IMR-90 (cell line): ENCODE measurements at regions not wholly inside any gene's neighbourhood (a gene's known extent, or its start where the extent isn't known, plus 50 kb on each side); places are given as distances from the start of the nearest gene placed in this dataset.

Experiments
- ATAC-seq: fragments of 200-7000 bp; cut with Tn5 transposase; 2 replicates; pipeline ENCODE4 v1.9.1; 2020; ENCODE audit warnings: low read depth, mild to moderate bottlenecking, moderate library complexity
- BruUV-seq: library from RNA; stranded (reverse); fragments of 400-500 nt; replicated peaks from 2 replicates; lab custom pipeline; 2021; lab: Mats Ljungman, UMichigan
- CTCF ChIA-PET: fragments of 300-600 bp; formaldehyde crosslinking; extraction: SDS; loops from one replicate; lab custom pipeline; 2021; ENCODE audit warnings: antibody characterized with exemption; lab: Yijun Ruan, JAX
- POLR2A ChIA-PET: fragments of 300-600 bp; sonication (Branson Sonifier 250); formaldehyde crosslinking; loops from one replicate; lab custom pipeline; 2022; ENCODE audit warnings: antibody characterized with exemption; ENCODE audit not compliant: unreplicated experiment; lab: Charles Lee
- DNase-seq: peaks from one replicate; pipeline ENCODE4 v3.0.0; 2013
- H2AFZ ChIP-seq: replicated peaks from 2 replicates; pipeline ENCODE3; 2013; ENCODE audit warnings: low read length, mild to moderate bottlenecking; ENCODE audit not compliant: poor library complexity
- H2AK5ac ChIP-seq: 2 replicates; pipeline ENCODE4 v1.6.1; 2013; ENCODE audit warnings: low read depth, low read length, inconsistent platforms
- H2AK9ac ChIP-seq: replicated peaks from 2 replicates; pipeline ENCODE3; 2013; ENCODE audit warnings: mild to moderate bottlenecking, low read depth, low read length, moderate library complexity; ENCODE audit not compliant: poor library complexity
- H2BK120ac ChIP-seq: 2 replicates; pipeline ENCODE4 v1.6.1; 2013; ENCODE audit warnings: low read depth, low read length, inconsistent platforms
- H2BK15ac ChIP-seq: 3 replicates; pipeline ENCODE4 v1.6.1; 2013; ENCODE audit warnings: low read depth, low read length, inconsistent platforms
- H2BK20ac ChIP-seq: 2 replicates; pipeline ENCODE4 v1.6.1; 2013; ENCODE audit warnings: low read depth, mild to moderate bottlenecking, inconsistent platforms, low read length, moderate library complexity
- H2BK5ac ChIP-seq: 2 replicates; pipeline ENCODE4 v1.6.1; 2013; ENCODE audit warnings: mild to moderate bottlenecking, low read depth, low read length, inconsistent platforms; ENCODE audit not compliant: poor library complexity, severe bottlenecking
- H3K14ac ChIP-seq: replicated peaks from 2 replicates; pipeline ENCODE4 v1.6.1; 2013; ENCODE audit warnings: low read depth, low read length, inconsistent platforms
- H3K18ac ChIP-seq: 2 replicates; pipeline ENCODE4 v1.6.1; 2013; ENCODE audit warnings: low read depth, low read length, control low read depth
- H3K23ac ChIP-seq: 2 replicates; pipeline ENCODE4 v1.6.1; 2013; ENCODE audit warnings: low read depth, low read length, inconsistent platforms
- H3K27ac ChIP-seq: 2 replicates; pipeline ENCODE4 v1.5.1; 2013; ENCODE audit warnings: mild to moderate bottlenecking, control low read depth, low read length; ENCODE audit not compliant: insufficient read depth
- H3K27me3 ChIP-seq: 2 replicates; pipeline ENCODE4 v1.6.1; 2013; ENCODE audit warnings: low read length; ENCODE audit not compliant: control insufficient read depth, insufficient read depth
- H3K36me3 ChIP-seq: 2 replicates; pipeline ENCODE4 v1.6.1; 2013; ENCODE audit warnings: low read length, mixed read lengths; ENCODE audit not compliant: control insufficient read depth, insufficient read depth
- H3K4ac ChIP-seq: 2 replicates; pipeline ENCODE4 v1.6.1; 2013; ENCODE audit warnings: low read depth, low read length, inconsistent platforms
- H3K4me1 ChIP-seq: 2 replicates; pipeline ENCODE4 v1.6.1; 2013; ENCODE audit warnings: low read length, mixed read lengths; ENCODE audit not compliant: control insufficient read depth, insufficient read depth
- H3K4me2 ChIP-seq: 2 replicates; pipeline ENCODE4 v1.6.1; 2013; ENCODE audit warnings: low read depth, mild to moderate bottlenecking, control low read depth, low read length, moderate library complexity
- H3K4me3 ChIP-seq: 2 replicates; pipeline ENCODE4 v1.5.1; 2013; ENCODE audit warnings: low read depth, mild to moderate bottlenecking, control low read depth, low read length, moderate library complexity; ENCODE audit not compliant: insufficient read depth
- H3K56ac ChIP-seq: 2 replicates; pipeline ENCODE4 v1.6.1; 2013; ENCODE audit warnings: low read length, inconsistent platforms; ENCODE audit not compliant: insufficient read depth; ENCODE audit errors: extremely low read depth
- H3K79me1 ChIP-seq, 2 experiments: 2 replicates each; pipeline ENCODE4 v1.6.1; 2013; ENCODE audit warnings: low read length in 2 of 2, inconsistent platforms in 1 of 2, low read depth in 1 of 2
- H3K9ac ChIP-seq: 2 replicates; pipeline ENCODE4 v1.6.1; 2013; ENCODE audit warnings: low read depth, low read length, control low read depth
- H3K9me1 ChIP-seq: 2 replicates; pipeline ENCODE4 v1.6.1; 2013; ENCODE audit warnings: low read length, inconsistent platforms; ENCODE audit not compliant: insufficient read depth
- H3K9me3 ChIP-seq: 2 replicates; pipeline ENCODE4 v1.6.1; 2013; ENCODE audit warnings: low read length; ENCODE audit not compliant: control insufficient read depth, insufficient read depth
- H4K20me1 ChIP-seq: 2 replicates; pipeline ENCODE4 v1.6.1; 2013; ENCODE audit warnings: low read length, inconsistent platforms; ENCODE audit not compliant: insufficient read depth
- H4K5ac ChIP-seq: 2 replicates; pipeline ENCODE4 v1.6.1; 2013; ENCODE audit warnings: mild to moderate bottlenecking, low read depth, low read length, control low read depth
- H4K8ac ChIP-seq, 2 experiments: 2 replicates each; pipeline ENCODE4 v1.6.1; 2013; ENCODE audit warnings: low read depth in 2 of 2, low read length in 2 of 2, control low read depth in 1 of 2, inconsistent platforms in 1 of 2
- H4K91ac ChIP-seq: 2 replicates; pipeline ENCODE4 v1.6.1; 2013; ENCODE audit warnings: low read depth, low read length, inconsistent platforms; ENCODE audit not compliant: insufficient read depth
- BHLHE40 ChIP-seq: fragments of 150-350 bp; IDR thresholded peaks from 2 replicates; pipeline ENCODE4 v1.6.1; 2016; ENCODE audit warnings: mild to moderate bottlenecking, low read depth, low read length
- CEBPB ChIP-seq: IDR thresholded peaks from 2 replicates; pipeline ENCODE4 v1.6.1; 2012; ENCODE audit warnings: low read depth, low read length, improper control_type of control experiment
- FOS ChIP-seq: fragments of 150-350 bp; IDR thresholded peaks from 2 replicates; pipeline ENCODE4 v1.6.1; 2016; ENCODE audit warnings: low read depth, low read length
- MAFK ChIP-seq: IDR thresholded peaks from 2 replicates; pipeline ENCODE4 v1.6.1; 2012; ENCODE audit warnings: low read depth, low read length, improper control_type of control experiment
- MAZ ChIP-seq: IDR thresholded peaks from 2 replicates; pipeline ENCODE4 v1.6.1; 2012; ENCODE audit warnings: low read depth, mild to moderate bottlenecking, low read length, improper control_type of control experiment, moderate library complexity, borderline replicate concordance
- MXI1 ChIP-seq: IDR thresholded peaks from 2 replicates; pipeline ENCODE4 v1.6.1; 2012; ENCODE audit warnings: low read depth, mild to moderate bottlenecking, low read length, moderate library complexity, borderline replicate concordance
- NFE2L2 ChIP-seq: fragments of 150-350 bp; IDR thresholded peaks from 2 replicates; pipeline ENCODE4 v1.6.1; 2016; ENCODE audit warnings: low read depth, mild to moderate bottlenecking, low read length
- POLR2A ChIP-seq: IDR thresholded peaks from 2 replicates; pipeline ENCODE4 v1.6.1; 2012; ENCODE audit warnings: mild to moderate bottlenecking, low read depth, low read length
- RAD21 ChIP-seq: IDR thresholded peaks from 2 replicates; pipeline ENCODE4 v1.6.1; 2012; ENCODE audit warnings: low read length, improper control_type of control experiment
- RCOR1 ChIP-seq: IDR thresholded peaks from 2 replicates; pipeline ENCODE4 v1.6.1; 2012; ENCODE audit warnings: mild to moderate bottlenecking, low read length, improper control_type of control experiment; ENCODE audit not compliant: insufficient replicate concordance
- RFX5 ChIP-seq: IDR thresholded peaks from 2 replicates; pipeline ENCODE4 v1.8.0; 2012; ENCODE audit warnings: low read depth, mild to moderate bottlenecking, low read length, moderate library complexity
- SMC3 ChIP-seq: fragments of 150-350 bp; IDR thresholded peaks from 2 replicates; pipeline ENCODE4 v1.6.1; 2016; ENCODE audit warnings: low read depth, mild to moderate bottlenecking, antibody characterized with exemption, low read length, moderate library complexity
- WGBS, 2 experiments: methylation state at CpG; one replicate each; pipeline versions ENCODE4 v1.1.5 to v1.1.7; 2013; ENCODE audit warnings: missing lambda C conversion rate in 2 of 2; ENCODE audit not compliant: insufficient read length in 1 of 2; ENCODE audit errors: extremely low coverage in 2 of 2; 5-methylcytosine and 5-hydroxymethylcytosine counted together
- dilution Hi-C: fragments of 300-500 bp; cut with HindIII; formaldehyde crosslinking; loops from one replicate; pipeline ENCODE4 v1.14.3; 2018; ENCODE audit warnings: low sequenced_read_pairs; ENCODE audit not compliant: unreplicated experiment
- in situ Hi-C: fragments of 300-500 bp; cut with MboI; formaldehyde crosslinking; loops from 3 replicates; pipeline ENCODE4 v1.14.3; 2019; ENCODE audit warnings: low sequenced_read_pairs, inconsistent platforms, mixed read lengths
- intact Hi-C: fragments of 100-400 bp; cut with micrococcal nuclease; formaldehyde crosslinking; loops from 2 replicates; pipeline ENCODE4 v1.10.0; 2022
- TF ChIP-seq, protein P1 (sequence below): fragments of 150-350 bp; IDR thresholded peaks from 2 replicates; pipeline ENCODE4 v1.6.1; 2016; ENCODE audit warnings: low read depth, mild to moderate bottlenecking, low read length, moderate library complexity, borderline replicate concordance
- TF ChIP-seq, protein P2 (sequence below): fragments of 150-350 bp; IDR thresholded peaks from 2 replicates; pipeline ENCODE4 v1.6.1; 2017; ENCODE audit warnings: mild to moderate bottlenecking, antibody characterized with exemption, low read length, low read depth

DNA sequence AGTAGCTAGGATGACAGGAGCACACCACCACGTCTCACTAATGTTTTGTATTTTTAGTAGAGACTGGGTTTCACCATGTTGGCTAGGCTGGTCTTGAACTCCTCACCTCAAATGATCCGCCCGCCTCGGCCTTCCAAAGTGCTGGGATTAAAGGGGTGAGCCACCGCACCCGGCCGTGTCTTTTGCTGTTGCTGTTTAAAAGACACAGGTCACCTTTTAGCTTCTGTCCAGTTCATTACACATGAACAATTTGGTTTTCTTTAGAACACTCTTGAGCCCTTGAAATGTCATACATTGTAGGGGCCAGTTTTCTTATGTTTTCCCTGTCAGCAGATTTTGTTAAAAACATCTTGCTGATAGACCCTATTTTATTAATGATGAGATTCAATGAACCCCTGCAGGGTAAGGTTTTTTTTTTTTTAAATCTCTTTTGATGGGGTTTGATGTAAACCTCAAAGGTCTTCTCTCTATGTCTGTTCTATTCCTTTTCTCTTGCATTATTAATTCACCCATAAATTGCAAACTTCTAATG lies 61.0 kb upstream of the AGPS start:
- DNase-seq (no peak), ATAC-seq (no peak)
- intact Hi-C loops (loop anchor here (5.0 kb wide), 1 partner anchor 89 kb away; no protein-coding TSS in a partner anchor), dilution Hi-C loops (no loop called here), in situ Hi-C loops (loop anchor here (5.0 to 10.0 kb wide), 4 partner anchors 69 to 393 kb away; partner anchors contain the start of gene NFE2L2)
- CTCF ChIA-PET, result interaction anchor here (0.6 to 2.4 kb wide), 2 partner anchors 167 to 189 kb away, joined by 7 to 12 read pairs; no protein-coding TSS in a partner anchor
- peak overlapping the region; percentile 49; the same call in 1 of the 2 replicates for H3K23ac ChIP-seq
- peak overlapping the region; percentile 75; the same call in 1 of the 2 replicates for H3K4me2 ChIP-seq
- H3K36me3 ChIP-seq, result no peaks in the 10 kb centered on the region
- H3K4me3 ChIP-seq, result no peak overlapping the region
- 100% methylated on average over 2 of the region's 7 CpGs; no CpG with 5 or more reads in 1 of the 2 experiments for WGBS, 2 experiments
- H3K9me1 ChIP-seq, result no peaks in the 10 kb centered on the region; the same call in 1 of the 2 replicates
- H3K27ac ChIP-seq, result peak overlapping the region; percentile 82
- no peaks in the 10 kb centered on the region for H4K20me1 ChIP-seq
- H2AK9ac ChIP-seq, result no peak overlapping the region
- H4K8ac ChIP-seq, result peak overlapping the region; percentile 57 to 83; a peak in 3 of 4 replicates
- 0 out of 2 replicates have a peak overlapping the region, but pooled peaks have one; percentile 77 for H2BK20ac ChIP-seq
- peak overlapping the region; percentile 88 for H3K18ac ChIP-seq
- peak overlapping the region; percentile 70 for H4K91ac ChIP-seq
- peaks cover 22% of the 10 kb centered on the region for H3K4me1 ChIP-seq
- peak overlapping the region; percentile 63 for H4K5ac ChIP-seq
- TF ChIP-seq, protein P1, sequence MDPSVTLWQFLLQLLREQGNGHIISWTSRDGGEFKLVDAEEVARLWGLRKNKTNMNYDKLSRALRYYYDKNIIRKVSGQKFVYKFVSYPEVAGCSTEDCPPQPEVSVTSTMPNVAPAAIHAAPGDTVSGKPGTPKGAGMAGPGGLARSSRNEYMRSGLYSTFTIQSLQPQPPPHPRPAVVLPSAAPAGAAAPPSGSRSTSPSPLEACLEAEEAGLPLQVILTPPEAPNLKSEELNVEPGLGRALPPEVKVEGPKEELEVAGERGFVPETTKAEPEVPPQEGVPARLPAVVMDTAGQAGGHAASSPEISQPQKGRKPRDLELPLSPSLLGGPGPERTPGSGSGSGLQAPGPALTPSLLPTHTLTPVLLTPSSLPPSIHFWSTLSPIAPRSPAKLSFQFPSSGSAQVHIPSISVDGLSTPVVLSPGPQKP, result no peak
- TF ChIP-seq, protein P2, sequence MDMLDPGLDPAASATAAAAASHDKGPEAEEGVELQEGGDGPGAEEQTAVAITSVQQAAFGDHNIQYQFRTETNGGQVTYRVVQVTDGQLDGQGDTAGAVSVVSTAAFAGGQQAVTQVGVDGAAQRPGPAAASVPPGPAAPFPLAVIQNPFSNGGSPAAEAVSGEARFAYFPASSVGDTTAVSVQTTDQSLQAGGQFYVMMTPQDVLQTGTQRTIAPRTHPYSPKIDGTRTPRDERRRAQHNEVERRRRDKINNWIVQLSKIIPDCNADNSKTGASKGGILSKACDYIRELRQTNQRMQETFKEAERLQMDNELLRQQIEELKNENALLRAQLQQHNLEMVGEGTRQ, result no peak
- TF ChIP-seq MAFK, result no peak
- no peak for TF ChIP-seq RFX5
- no peak for TF ChIP-seq NFE2L2
- no peak for TF ChIP-seq POLR2A
- TF ChIP-seq RCOR1, result no peak
- no peak for TF ChIP-seq SMC3
- no peak for TF ChIP-seq MAZ
- no peak for TF ChIP-seq RAD21
- TF ChIP-seq FOS, result no peak
- TF ChIP-seq BHLHE40, result no peak
- TF ChIP-seq CEBPB, result no peak
- TF ChIP-seq MXI1, result no peak
- peak overlapping the region; percentile 68; the same call in 1 of the 2 replicates for H3K4ac ChIP-seq
- no peak overlapping the region for H2AK5ac ChIP-seq
- H3K14ac ChIP-seq, result peak overlapping the region; percentile 73; the same call in 1 of the 2 replicates
- H3K56ac ChIP-seq, result peak overlapping the region; percentile 46; the same call in 1 of the 2 replicates
- peaks cover 3 to 8% of the 10 kb centered on the region in 2 experiments; a peak in 2 of 4 replicates for H3K79me1 ChIP-seq
- no peaks in the 10 kb centered on the region for H3K9me3 ChIP-seq
- peak overlapping the region; percentile 70 for H3K9ac ChIP-seq
- POLR2A ChIA-PET, result no interaction called here
- H2BK5ac ChIP-seq, result peak overlapping the region; percentile 79
- BruUV-seq, result no TSS peak
- H2BK120ac ChIP-seq, result peak overlapping the region; percentile 87
- no peak overlapping the region for H2AFZ ChIP-seq
- H2BK15ac ChIP-seq, result peak overlapping the region; percentile 39; the same call in 2 of the 3 replicates
- H3K27me3 ChIP-seq, result no peaks in the 10 kb centered on the region
